Suprapubic skin (tissue), 3 donors: ENCODE measurements at regions not wholly inside any gene's neighbourhood (a gene's known extent, or its start where the extent isn't known, plus 50 kb on each side); places are given as distances from the start of the nearest gene placed in this dataset.

ENCODE experiments used
- CTCF ChIP-seq, 2 donors: fragments of 200-600 bp in 1 of 2; fragments of 450-650 bp in 1 of 2; sonication (generic) in 1 of 2; IDR thresholded peaks; one replicate each; pipeline ENCODE4 v1.5.1; 2016 to 2019; ENCODE audit warnings: antibody characterized with exemption in 2 of 2, mild to moderate bottlenecking in 1 of 2, moderate library complexity in 1 of 2
- POLR2A ChIP-seq, 2 donors: fragments of 450-650 bp; IDR thresholded peaks; one replicate each; pipeline ENCODE4 v1.6.1; 2017; ENCODE audit warnings: antibody characterized with exemption in 2 of 2, mild to moderate bottlenecking in 2 of 2, moderate library complexity in 2 of 2

- no peak for TF ChIP-seq POLR2A (IDR thresholded peaks at IDR 0.05)
- no peak for TF ChIP-seq CTCF (IDR thresholded peaks at IDR 0.05)
Observed at GRCh38 chr11:87976009-87976408, 199.2 kb downstream of the RAB38 start.
